ENCODE measurements at regions not wholly inside any gene's neighbourhood (a gene's known extent, or its start where the extent isn't known, plus 50 kb on each side); places are given as distances from the start of the nearest gene placed in this dataset.

GRCh38 chr20:63106765-63107448 is 100.1 kb upstream of the BHLHE23 start:
- intact Hi-C loops (cut with micrococcal nuclease; ENCODE audit: unreplicated experiment): no loop called here
- Histone ChIP-seq H3K79me2 (ENCODE audit: insufficient read depth, low read length) (no peaks in the 10 kb centered on the region), H3K9ac (ENCODE audit: insufficient read depth, low read depth, low read length) (no peak overlapping the region), H3K4me2 (ENCODE audit: low read depth, low read length) (no peak overlapping the region), H3K27ac (ENCODE audit: extremely low read length, insufficient read depth, low read length) (no peak overlapping the region), H3K27me3 (ENCODE audit: control insufficient read depth in 1 of 2, insufficient read depth in 2 of 2, low read length in 2 of 2) (peaks cover 9 to 49% of the 10 kb centered on the region in 2 experiments; a peak in 4 of 5 replicates), H3K4me1 (ENCODE audit: insufficient read depth, low read length) (peaks cover 5% of the 10 kb centered on the region; the same call in 1 of the 2 replicates), H3K4me3 (replicated peaks in 1 of 3; ENCODE audit: insufficient read depth in 1 of 3, low read depth in 2 of 3, low read length in 3 of 3) (no peak overlapping the region), H4K20me1 (ENCODE audit: insufficient read depth, low read length) (peaks cover 11% of the 10 kb centered on the region; the same call in 1 of the 2 replicates), H2AFZ (ENCODE audit: low read length) (no peak overlapping the region), H3K9me3 (ENCODE audit: low read length) (0 out of 2 replicates have a peak, but pooled peaks cover 4% of the 10 kb centered on the region), H3K36me3 (replicated peaks in 1 of 2; ENCODE audit: control insufficient read depth in 1 of 2, insufficient read depth in 2 of 2, low read length in 2 of 2) (no peaks in the 10 kb centered on the region)
- TF ChIP-seq GLI4 (CRISPR knock-in tag; IDR thresholded peaks at IDR 0.05; ENCODE audit: borderline replicate concordance) (no peak), ZNF543 (CRISPR knock-in tag; IDR thresholded peaks at IDR 0.05) (peak; percentile 84), ZNF20 (CRISPR knock-in tag; IDR thresholded peaks at IDR 0.05) (no peak), TBP (CRISPR knock-in tag; IDR thresholded peaks at IDR 0.05) (no peak), CBX1 (IDR thresholded peaks at IDR 0.05; ENCODE audit: low read depth) (no peak)
- TF ChIP-seq, protein P1, sequence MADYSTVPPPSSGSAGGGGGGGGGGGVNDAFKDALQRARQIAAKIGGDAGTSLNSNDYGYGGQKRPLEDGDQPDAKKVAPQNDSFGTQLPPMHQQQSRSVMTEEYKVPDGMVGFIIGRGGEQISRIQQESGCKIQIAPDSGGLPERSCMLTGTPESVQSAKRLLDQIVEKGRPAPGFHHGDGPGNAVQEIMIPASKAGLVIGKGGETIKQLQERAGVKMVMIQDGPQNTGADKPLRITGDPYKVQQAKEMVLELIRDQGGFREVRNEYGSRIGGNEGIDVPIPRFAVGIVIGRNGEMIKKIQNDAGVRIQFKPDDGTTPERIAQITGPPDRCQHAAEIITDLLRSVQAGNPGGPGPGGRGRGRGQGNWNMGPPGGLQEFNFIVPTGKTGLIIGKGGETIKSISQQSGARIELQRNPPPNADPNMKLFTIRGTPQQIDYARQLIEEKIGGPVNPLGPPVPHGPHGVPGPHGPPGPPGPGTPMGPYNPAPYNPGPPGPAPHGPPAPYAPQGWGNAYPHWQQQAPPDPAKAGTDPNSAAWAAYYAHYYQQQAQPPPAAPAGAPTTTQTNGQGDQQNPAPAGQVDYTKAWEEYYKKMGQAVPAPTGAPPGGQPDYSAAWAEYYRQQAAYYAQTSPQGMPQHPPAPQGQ (CRISPR knock-in tag; IDR thresholded peaks at IDR 0.05; ENCODE audit: borderline replicate concordance): no peak
- no TSS peak for BruUV-seq (replicated peaks)
- in situ Hi-C loops (cut with HindIII; ENCODE audit: extremely low pct_ligation_motif_present, low pct_unique_long_range_greater_than_20kb): no loop called here
- POLR2A ChIA-PET: no interaction called here
- ATAC-seq (no peak), DNase-seq (ENCODE audit: low spot score) (no peak), FAIRE-seq (no peak)
- CTCF ChIA-PET (ENCODE audit: low intra/inter-chr PET ratio, low total read pairs): no interaction called here
- 22% methylated on average over 15 of the region's 16 CpGs for WGBS (ENCODE audit: low lambda C conversion rate)

Measured in HepG2 (cell line).